Tibial nerve (tissue), 3 donors: ENCODE measurements at regions not wholly inside any gene's neighbourhood (a gene's known extent, or its start where the extent isn't known, plus 50 kb on each side); places are given as distances from the start of the nearest gene placed in this dataset.

Experiments used
- POLR2A ChIP-seq, 2 donors: fragments of 450-650 bp; IDR thresholded peaks; one replicate each; pipeline ENCODE4 v1.6.1; 2017; ENCODE audit warnings: antibody characterized with exemption in 2 of 2, mild to moderate bottlenecking in 2 of 2, moderate library complexity in 2 of 2
- TF ChIP-seq, protein P1 (sequence below), 5 experiments: fragments of 200-600 bp in 3 of 5; fragments of 450-650 bp in 2 of 5; sonication (generic) in 3 of 5; IDR thresholded peaks; one replicate each; pipeline ENCODE4 v1.5.1; 2016 to 2019; ENCODE audit warnings: antibody characterized with exemption in 5 of 5, mild to moderate bottlenecking in 3 of 5, moderate library complexity in 2 of 5

DNA sequence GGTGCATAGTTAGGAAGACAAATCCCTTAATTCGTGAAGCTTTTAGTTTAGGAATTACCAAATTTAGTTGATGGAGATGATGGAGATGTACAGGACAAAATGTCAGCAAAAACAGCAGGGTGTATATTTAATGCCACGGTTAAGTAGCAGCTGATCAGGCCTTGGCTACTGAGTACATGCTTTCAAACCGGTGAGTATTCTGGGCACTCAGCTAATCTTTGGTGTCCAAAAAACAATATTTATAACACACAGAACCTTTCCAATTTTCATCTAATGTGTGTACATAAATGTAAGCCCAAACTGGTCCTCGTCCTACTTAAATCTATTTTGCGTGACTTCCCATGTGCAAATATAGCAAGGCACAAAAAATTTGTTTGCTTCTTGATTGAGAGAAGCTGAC is 703.4 kb upstream of the LINC00305 start:
- TF ChIP-seq, protein P1, sequence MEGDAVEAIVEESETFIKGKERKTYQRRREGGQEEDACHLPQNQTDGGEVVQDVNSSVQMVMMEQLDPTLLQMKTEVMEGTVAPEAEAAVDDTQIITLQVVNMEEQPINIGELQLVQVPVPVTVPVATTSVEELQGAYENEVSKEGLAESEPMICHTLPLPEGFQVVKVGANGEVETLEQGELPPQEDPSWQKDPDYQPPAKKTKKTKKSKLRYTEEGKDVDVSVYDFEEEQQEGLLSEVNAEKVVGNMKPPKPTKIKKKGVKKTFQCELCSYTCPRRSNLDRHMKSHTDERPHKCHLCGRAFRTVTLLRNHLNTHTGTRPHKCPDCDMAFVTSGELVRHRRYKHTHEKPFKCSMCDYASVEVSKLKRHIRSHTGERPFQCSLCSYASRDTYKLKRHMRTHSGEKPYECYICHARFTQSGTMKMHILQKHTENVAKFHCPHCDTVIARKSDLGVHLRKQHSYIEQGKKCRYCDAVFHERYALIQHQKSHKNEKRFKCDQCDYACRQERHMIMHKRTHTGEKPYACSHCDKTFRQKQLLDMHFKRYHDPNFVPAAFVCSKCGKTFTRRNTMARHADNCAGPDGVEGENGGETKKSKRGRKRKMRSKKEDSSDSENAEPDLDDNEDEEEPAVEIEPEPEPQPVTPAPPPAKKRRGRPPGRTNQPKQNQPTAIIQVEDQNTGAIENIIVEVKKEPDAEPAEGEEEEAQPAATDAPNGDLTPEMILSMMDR (IDR thresholded peaks at IDR 0.05) = no peak
- no peak for TF ChIP-seq POLR2A (IDR thresholded peaks at IDR 0.05)
